DOHH2 (cell line): ENCODE measurements at regions not wholly inside any gene's neighbourhood (a gene's known extent, or its start where the extent isn't known, plus 50 kb on each side); places are given as distances from the start of the nearest gene placed in this dataset.

Experiments used
- EZH2phosphoT487 ChIP-seq: fragments of 200-600 bp; sonication (generic); IDR thresholded peaks from 2 replicates; pipeline ENCODE4 v1.6.1; 2017; ENCODE audit warnings: borderline replicate concordance, mild to moderate bottlenecking, antibody characterized with exemption, low read length, moderate library complexity, mixed read lengths
- TF ChIP-seq, protein P1 (sequence below): fragments of 200-600 bp; sonication (generic); IDR thresholded peaks from one replicate; pipeline ENCODE4 v1.5.1; 2014; ENCODE audit warnings: antibody characterized with exemption, mild to moderate bottlenecking, low read depth, low read length; ENCODE audit not compliant: poor library complexity, severe bottlenecking

DNA sequence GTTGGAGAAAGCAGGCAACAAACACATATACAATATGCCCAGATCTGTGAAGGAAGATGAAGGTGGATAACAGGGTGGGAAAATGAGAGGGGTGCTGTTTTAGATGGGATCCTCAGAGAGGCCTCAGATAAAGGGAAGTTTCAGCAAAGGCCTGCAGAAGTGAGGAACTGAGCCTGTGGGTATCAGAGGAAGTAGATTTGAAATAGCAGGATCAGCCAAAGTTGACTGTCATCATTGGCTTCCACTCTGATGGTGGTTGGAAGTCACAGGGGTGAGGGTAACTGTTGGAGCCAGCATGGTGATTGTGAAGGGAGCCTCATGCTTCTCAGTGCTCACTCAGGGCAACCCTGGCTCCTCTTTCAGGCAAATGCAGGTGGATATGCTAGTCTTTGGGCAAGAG is 607.2 kb upstream of the CLINT1 start:
- TF ChIP-seq, protein P1, sequence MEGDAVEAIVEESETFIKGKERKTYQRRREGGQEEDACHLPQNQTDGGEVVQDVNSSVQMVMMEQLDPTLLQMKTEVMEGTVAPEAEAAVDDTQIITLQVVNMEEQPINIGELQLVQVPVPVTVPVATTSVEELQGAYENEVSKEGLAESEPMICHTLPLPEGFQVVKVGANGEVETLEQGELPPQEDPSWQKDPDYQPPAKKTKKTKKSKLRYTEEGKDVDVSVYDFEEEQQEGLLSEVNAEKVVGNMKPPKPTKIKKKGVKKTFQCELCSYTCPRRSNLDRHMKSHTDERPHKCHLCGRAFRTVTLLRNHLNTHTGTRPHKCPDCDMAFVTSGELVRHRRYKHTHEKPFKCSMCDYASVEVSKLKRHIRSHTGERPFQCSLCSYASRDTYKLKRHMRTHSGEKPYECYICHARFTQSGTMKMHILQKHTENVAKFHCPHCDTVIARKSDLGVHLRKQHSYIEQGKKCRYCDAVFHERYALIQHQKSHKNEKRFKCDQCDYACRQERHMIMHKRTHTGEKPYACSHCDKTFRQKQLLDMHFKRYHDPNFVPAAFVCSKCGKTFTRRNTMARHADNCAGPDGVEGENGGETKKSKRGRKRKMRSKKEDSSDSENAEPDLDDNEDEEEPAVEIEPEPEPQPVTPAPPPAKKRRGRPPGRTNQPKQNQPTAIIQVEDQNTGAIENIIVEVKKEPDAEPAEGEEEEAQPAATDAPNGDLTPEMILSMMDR: no peak
- TF ChIP-seq EZH2phosphoT487: no peak
